ENCODE measurements at regions not wholly inside any gene's neighbourhood (a gene's known extent, or its start where the extent isn't known, plus 50 kb on each side); places are given as distances from the start of the nearest gene placed in this dataset.
"Not testable (repeated sequence)": the region's sequence is repeated elsewhere in the genome, so short reads cannot be mapped to it uniquely, and the experiment has no call there.

DNA sequence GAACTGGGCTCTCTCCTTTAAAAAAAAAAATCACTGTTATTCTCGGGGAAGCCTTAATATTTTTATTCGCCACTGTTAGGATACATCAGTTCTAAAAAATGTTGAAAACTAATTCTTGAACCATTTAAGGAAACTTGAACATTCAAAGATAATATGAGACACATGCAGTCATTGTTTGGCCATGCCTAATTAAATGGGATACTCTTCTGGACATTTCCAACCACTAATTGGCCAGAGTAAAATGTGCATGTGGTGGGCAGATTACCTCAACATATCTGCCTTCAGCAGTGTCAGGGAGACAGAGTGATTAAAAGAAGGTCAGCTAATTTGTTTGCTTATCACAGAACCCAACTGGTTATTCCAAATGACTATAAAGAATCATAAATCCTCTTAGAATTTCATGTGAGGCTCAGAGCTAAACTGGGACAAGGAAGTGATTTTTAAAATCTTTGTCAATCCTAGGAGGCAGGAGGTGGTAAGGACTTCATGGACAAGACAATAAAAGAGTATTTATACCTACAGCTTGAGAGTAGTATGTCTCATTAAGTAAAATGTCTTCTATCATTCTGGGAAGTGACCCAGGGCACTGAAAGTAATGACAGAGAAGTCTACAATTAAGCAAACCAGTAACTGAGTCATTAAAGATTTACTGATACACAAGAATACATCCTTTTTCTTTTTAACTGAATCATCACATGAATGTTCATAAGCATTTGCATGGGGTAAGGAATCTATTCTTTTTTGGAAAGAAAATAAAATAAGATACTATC is 242.9 kb upstream of the TRPM3 start:
- DNase-seq (ENCODE audit: low read depth, low spot score), result no peak

GRCh38 chr9:71363286-71363961 is 242.0 kb upstream of the TRPM3 start:
- DNase-seq (ENCODE audit: low read depth, low spot score), result no peak

DNA sequence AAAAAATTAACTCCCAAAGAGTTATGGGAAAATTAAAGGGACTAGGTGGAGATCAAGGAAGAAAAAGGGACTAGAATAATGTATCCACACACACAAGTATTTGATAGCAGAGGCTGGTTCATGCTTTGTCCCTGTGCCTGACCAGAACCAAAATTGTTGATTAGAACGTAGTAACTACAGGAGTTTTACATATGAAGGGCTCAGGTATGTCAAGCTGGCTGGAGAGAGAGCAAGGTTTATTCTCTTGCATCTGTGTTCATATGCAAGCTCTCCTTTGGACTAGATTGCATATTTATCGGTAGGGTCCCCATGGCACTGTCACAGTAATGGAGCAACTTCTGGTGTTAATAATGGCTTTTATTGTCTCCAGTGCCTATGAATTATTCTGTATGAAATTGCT is 239.9 kb upstream of the TRPM3 start:
- no peak for DNase-seq (ENCODE audit: low read depth, low spot score)

- no peak for DNase-seq (ENCODE audit: low read depth, low spot score)
Observed at GRCh38 chr9:71357346-71357745, 235.9 kb upstream of the TRPM3 start.

DNA sequence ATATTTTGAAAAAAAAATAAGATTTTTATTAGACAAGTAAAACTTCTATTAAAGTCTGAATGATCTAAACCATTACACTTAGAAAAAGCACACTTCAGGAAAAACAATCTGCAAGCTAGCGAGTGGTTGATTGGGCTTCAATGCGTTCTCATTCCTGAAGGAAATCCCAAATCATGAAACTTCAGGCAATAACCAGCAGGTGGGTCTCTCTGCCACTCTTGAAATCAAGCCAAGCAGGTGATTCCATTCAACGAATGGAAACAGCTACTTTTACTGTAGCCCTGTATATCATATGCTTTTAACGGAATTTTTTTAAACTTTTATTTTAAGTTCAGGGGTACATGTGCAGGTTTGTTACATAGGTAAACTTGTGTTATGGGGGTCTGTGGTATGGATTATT is 234.5 kb upstream of the TRPM3 start:
- no peak for DNase-seq (ENCODE audit: low read depth, low spot score)

- no peak for DNase-seq (ENCODE audit: low read depth, low spot score)
Observed at GRCh38 chr9:71353720-71354119, 232.3 kb upstream of the TRPM3 start.

DNA sequence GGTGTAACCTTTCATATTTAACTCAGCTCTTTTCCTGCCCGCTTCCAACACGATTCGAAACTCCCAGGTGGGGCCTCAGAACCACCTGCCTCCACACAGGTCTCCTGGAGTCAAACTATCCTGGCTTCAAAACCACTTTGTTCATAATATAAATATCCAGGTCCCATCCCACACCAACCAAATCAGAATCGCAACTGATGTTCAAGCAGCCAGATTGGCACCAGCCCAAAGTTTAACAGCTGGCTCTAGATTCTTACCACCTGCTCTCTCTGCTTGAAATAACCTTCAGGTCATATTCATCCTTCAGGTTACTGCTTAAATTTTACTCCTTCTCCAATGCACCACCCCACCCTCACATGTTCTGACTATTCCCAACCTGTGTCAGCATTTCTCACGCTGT is 231.4 kb upstream of the TRPM3 start:
- DNase-seq (ENCODE audit: low read depth, low spot score), result no peak

GRCh38 chr9:71349218-71349617 is 227.8 kb upstream of the TRPM3 start:
- DNase-seq (ENCODE audit: low read depth, low spot score), result no peak

- DNase-seq (ENCODE audit: low read depth, low spot score), result peak; percentile 2
Observed at GRCh38 chr9:71333321-71333720, 211.9 kb upstream of the TRPM3 start.

GRCh38 chr9:71331603-71332002 is 210.2 kb upstream of the TRPM3 start:
- no peak for DNase-seq (ENCODE audit: low read depth, low spot score)

DNA sequence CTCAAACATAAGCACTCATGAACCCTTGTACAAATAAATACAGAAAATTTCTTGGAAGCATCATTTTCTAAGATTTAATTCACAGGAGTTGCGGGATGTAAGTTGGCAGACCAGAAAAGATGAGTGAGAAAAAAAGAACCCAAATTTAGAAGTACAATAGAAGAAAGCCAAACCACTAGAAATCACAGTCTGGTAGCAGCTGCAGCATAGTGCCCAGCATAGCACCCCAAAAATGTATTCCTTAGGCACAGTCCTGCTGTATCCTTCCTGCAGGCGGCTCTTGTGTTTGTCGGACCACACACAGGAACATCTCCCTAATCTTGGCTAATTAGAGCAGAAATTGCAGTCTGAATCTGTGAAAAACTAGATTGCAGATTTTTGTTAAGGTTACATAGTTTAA is 208.5 kb upstream of the TRPM3 start:
- DNase-seq (ENCODE audit: low read depth, low spot score), result no peak

GRCh38 chr9:71326360-71326759 is 204.9 kb upstream of the TRPM3 start:
- no peak for DNase-seq (ENCODE audit: low read depth, low spot score)

DNA sequence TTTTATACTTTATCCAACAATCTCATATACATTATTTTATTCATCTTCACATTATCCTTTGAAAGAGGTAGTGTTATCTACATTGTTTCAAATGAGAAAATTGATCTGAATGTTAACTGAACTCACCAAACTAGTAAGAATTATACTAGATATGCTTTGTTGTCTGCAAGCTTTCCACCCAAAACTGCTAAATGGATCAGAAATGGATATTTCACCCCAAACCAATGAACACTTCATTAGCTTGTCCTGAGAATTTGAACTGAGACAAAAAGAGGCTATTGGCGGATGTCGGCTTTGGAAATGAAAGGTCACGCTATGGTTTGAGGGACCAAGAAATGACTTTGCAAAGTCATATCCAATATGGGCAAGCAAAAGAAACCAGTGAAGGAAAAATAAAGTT is 201.9 kb upstream of the TRPM3 start:
- DNase-seq (ENCODE audit: low read depth, low spot score), result no peak

- no peak for DNase-seq (ENCODE audit: low read depth, low spot score)
Observed at GRCh38 chr9:71322311-71322710, 200.9 kb upstream of the TRPM3 start.

DNA sequence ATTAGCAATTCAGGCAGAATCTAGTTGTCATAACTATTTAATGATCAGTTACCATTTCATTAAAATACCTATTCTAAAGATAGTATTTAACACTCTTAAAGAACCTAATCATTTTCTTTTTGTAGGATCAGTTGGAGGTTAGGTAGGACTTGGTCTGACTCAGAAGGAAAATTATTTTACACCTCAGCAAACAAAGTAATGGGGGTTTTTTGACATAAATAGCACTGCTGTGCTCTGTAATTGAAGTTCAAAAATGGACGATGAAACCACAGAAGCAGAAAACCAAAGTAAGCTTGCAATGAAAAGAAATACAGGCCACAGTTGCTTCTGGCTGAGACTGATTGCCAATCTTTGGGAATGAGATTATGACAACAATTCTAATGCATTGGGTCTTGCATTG is 187.0 kb upstream of the TRPM3 start:
- DNase-seq (ENCODE audit: low read depth, low spot score), result no peak

GRCh38 chr9:71306134-71306533 is 184.7 kb upstream of the TRPM3 start:
- no peak for DNase-seq (ENCODE audit: low read depth, low spot score)

- DNase-seq (ENCODE audit: low read depth, low spot score), result no peak
Observed at GRCh38 chr9:71303351-71303750, 181.9 kb upstream of the TRPM3 start.

DNA sequence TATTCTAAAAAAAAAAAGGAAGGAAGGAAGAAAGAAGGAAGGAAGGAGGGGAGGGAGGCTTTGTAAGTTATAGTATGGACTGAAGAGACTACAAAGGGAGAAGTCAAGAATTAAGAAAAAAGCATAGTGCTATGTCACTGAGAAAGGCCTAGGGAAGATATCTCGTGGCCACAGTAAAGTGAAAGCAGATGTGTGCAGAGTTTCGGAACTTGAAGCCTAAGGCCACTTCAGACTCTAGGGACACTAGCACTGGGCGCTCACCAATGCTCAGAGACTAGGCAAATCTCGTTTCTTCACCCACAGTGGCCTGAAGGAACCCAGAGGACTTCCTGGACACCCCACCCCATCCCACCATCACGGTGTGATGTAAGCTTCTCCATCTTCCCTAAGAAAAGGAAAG is 181.4 kb upstream of the TRPM3 start:
- no peak for DNase-seq (ENCODE audit: low read depth, low spot score)

- DNase-seq (ENCODE audit: low read depth, low spot score), result no peak
Observed at GRCh38 chr9:71295928-71296327, 174.5 kb upstream of the TRPM3 start.

- DNase-seq (ENCODE audit: low read depth, low spot score), result no peak
Observed at GRCh38 chr9:71286146-71286545, 164.7 kb upstream of the TRPM3 start.

- DNase-seq (ENCODE audit: low read depth, low spot score), result peak; percentile 49
Observed at GRCh38 chr9:71285191-71285656, 163.8 kb upstream of the TRPM3 start.

GRCh38 chr9:71282116-71282515 is 160.7 kb upstream of the TRPM3 start:
- not testable (repeated sequence) for DNase-seq (ENCODE audit: low read depth, low spot score)

- no peak for DNase-seq (ENCODE audit: low read depth, low spot score)
Observed at GRCh38 chr9:71279151-71279739, 157.8 kb upstream of the TRPM3 start.
